ENCODE measurements at regions not wholly inside any gene's neighbourhood (a gene's known extent, or its start where the extent isn't known, plus 50 kb on each side); places are given as distances from the start of the nearest gene placed in this dataset.

- TF ChIP-seq POLR2A (IDR thresholded peaks at IDR 0.05) = no peak
- no peak for TF ChIP-seq CTCF (IDR thresholded peaks at IDR 0.05)
Measured at GRCh38 chr3:177657243-177657642, 460.0 kb upstream of the TBL1XR1 start.

Measured in heart left ventricle (tissue), 13 donors.